GM12878 (cell line): ENCODE measurements at regions not wholly inside any gene's neighbourhood (a gene's known extent, or its start where the extent isn't known, plus 50 kb on each side); places are given as distances from the start of the nearest gene placed in this dataset.

ENCODE experiments used
- ATAC-seq: fragments of 200-7000 bp; cut with Tn5 transposase; 3 replicates; pipeline ENCODE4 v1.9.1; 2020; ENCODE audit warnings: mild to moderate bottlenecking, moderate library complexity
- BruUV-seq: library from RNA; stranded (reverse); fragments of 400-500 nt; replicated peaks from 2 replicates; lab custom pipeline; 2021; lab: Mats Ljungman, UMichigan
- CTCF ChIA-PET: fragments of 300-600 bp; sonication (Branson Sonifier 250); formaldehyde crosslinking; extraction: SDS; loops from one replicate; lab custom pipeline; 2021; ENCODE audit warnings: inconsistent platforms; lab: Yijun Ruan, JAX
- POLR2A ChIA-PET: fragments of 350-600 bp; formaldehyde crosslinking; extraction: SDS; loops from one replicate; lab custom pipeline; 2021; ENCODE audit warnings: inconsistent platforms; lab: Charles Lee
- RAD21 ChIA-PET: fragments of 300-600 bp; sonication (Branson Sonifier 250); formaldehyde crosslinking; loops from one replicate; lab custom pipeline; 2023; ENCODE audit warnings: antibody characterized with exemption; ENCODE audit not compliant: unreplicated experiment; lab: Charles Lee
- SMC1A ChIA-PET: fragments of 300-600 bp; sonication (Branson Sonifier 250); formaldehyde crosslinking; loops from one replicate; lab custom pipeline; 2023; ENCODE audit not compliant: unreplicated experiment, uncharacterized antibody; lab: Charles Lee
- DNase-seq: peaks from one replicate; pipeline ENCODE4 v3.0.0-alpha.2; 2011; ENCODE audit warnings: low read depth, low spot score
- FAIRE-seq: peaks from 3 replicates; lab custom pipeline; 2011; peaks lifted over from hg19 to GRCh38; lab: Jason Lieb, UNC
- H2AFZ ChIP-seq: 2 replicates; pipeline ENCODE4 v1.6.0; 2011; ENCODE audit warnings: low read depth, low read length, control low read depth; ENCODE audit not compliant: control insufficient read depth
- H3K27ac ChIP-seq: 2 replicates; pipeline ENCODE4 v1.5.1; 2011; ENCODE audit warnings: control low read depth; ENCODE audit not compliant: control insufficient read depth, insufficient read depth
- H3K27me3 ChIP-seq, 2 experiments: replicated peaks in 1 of 2; 2 replicates each; pipeline versions ENCODE4 v1.6.0 to v1.6.1; 2011; ENCODE audit warnings: low read length in 1 of 2; ENCODE audit not compliant: control insufficient read depth in 2 of 2, insufficient read depth in 2 of 2
- H3K36me3 ChIP-seq, 2 experiments: 2 replicates each; pipeline ENCODE4 v1.5.1; 2011; ENCODE audit warnings: low read length in 1 of 2; ENCODE audit not compliant: control insufficient read depth in 2 of 2, insufficient read depth in 2 of 2
- H3K4me1 ChIP-seq: 2 replicates; pipeline ENCODE4 v1.6.1; 2011; ENCODE audit warnings: mild to moderate bottlenecking, low read length, moderate library complexity, mixed read lengths; ENCODE audit not compliant: control insufficient read depth, insufficient read depth
- H3K4me2 ChIP-seq: 2 replicates; pipeline ENCODE4 v1.6.0; 2011; ENCODE audit warnings: control low read depth; ENCODE audit not compliant: control insufficient read depth, insufficient read depth
- H3K4me3 ChIP-seq: fragments of 200-600 bp; sonication (generic); 2 replicates; pipeline ENCODE4 v1.5.1; 2016
- H3K79me2 ChIP-seq: 2 replicates; pipeline ENCODE4 v1.6.0; 2011; ENCODE audit warnings: low read length; ENCODE audit not compliant: control insufficient read depth, insufficient read depth
- H3K9ac ChIP-seq: 2 replicates; pipeline ENCODE4 v1.8.0; 2011; ENCODE audit warnings: low read length, control low read depth, mixed read lengths; ENCODE audit not compliant: control insufficient read depth, insufficient read depth
- H3K9me3 ChIP-seq: replicated peaks from 3 replicates; pipeline ENCODE4 v1.5.1; 2011; ENCODE audit warnings: mild to moderate bottlenecking, low read length; ENCODE audit not compliant: control insufficient read depth, insufficient read depth
- H4K20me1 ChIP-seq: 2 replicates; pipeline ENCODE4 v1.6.0; 2011; ENCODE audit not compliant: control insufficient read depth, insufficient read depth
- CBX3 ChIP-seq: fragments of 200-600 bp; sonication (generic); IDR thresholded peaks from 2 replicates; pipeline ENCODE4 v1.6.1; 2016; ENCODE audit warnings: low read depth, borderline replicate concordance
- CHD4 ChIP-seq: fragments of 200-600 bp; sonication (generic); IDR thresholded peaks from 2 replicates; pipeline ENCODE4 v1.6.1; 2016; ENCODE audit warnings: mild to moderate bottlenecking
- FOXM1 ChIP-seq: IDR thresholded peaks from 2 replicates; pipeline ENCODE4 v1.6.1; 2012; ENCODE audit warnings: low read depth, mild to moderate bottlenecking, inconsistent platforms, low read length, moderate library complexity
- NBN ChIP-seq: fragments of 450-650 bp; IDR thresholded peaks from 2 replicates; pipeline ENCODE4 v1.6.1; 2016
- NFYA ChIP-seq: IDR thresholded peaks from 2 replicates; pipeline ENCODE4 v1.6.1; 2011; ENCODE audit warnings: low read depth, mild to moderate bottlenecking, low read length, improper control_type of control experiment, borderline replicate concordance
- NKRF ChIP-seq: fragments of 450-650 bp; conservative IDR thresholded peaks from 2 replicates; pipeline ENCODE4 v1.6.1; 2017; ENCODE audit warnings: mild to moderate bottlenecking, moderate library complexity
- PML ChIP-seq: IDR thresholded peaks from 2 replicates; pipeline ENCODE4 v1.6.1; 2012; ENCODE audit warnings: low read length, inconsistent platforms
- RBBP5 ChIP-seq: fragments of 200-600 bp; sonication (generic); conservative IDR thresholded peaks from 2 replicates; pipeline ENCODE4 v1.6.1; 2016
- SMARCA5 ChIP-seq: fragments of 450-650 bp; IDR thresholded peaks from 2 replicates; pipeline ENCODE4 v1.6.1; 2017; ENCODE audit warnings: mild to moderate bottlenecking
- ZZZ3 ChIP-seq: IDR thresholded peaks from 2 replicates; pipeline ENCODE4 v1.6.1; 2011; ENCODE audit warnings: low read depth; ENCODE audit not compliant: control insufficient read depth, insufficient read length
- WGBS: methylation state at CpG from one replicate; pipeline ENCODE4 v1.1.6; 2016; ENCODE audit warnings: low lambda C conversion rate; ENCODE audit not compliant: insufficient replicate concordance, insufficient coverage; ENCODE audit errors: missing lambda C conversion rate; 5-methylcytosine and 5-hydroxymethylcytosine counted together
- in situ Hi-C: fragments of 300-500 bp; cut with MboI; formaldehyde crosslinking; loops from 9 replicates; pipeline ENCODE4 v1.14.3; 2018; ENCODE audit warnings: mixed read lengths
- intact Hi-C: fragments of 100-400 bp; cut with micrococcal nuclease; formaldehyde crosslinking; loops from one replicate; pipeline ENCODE4 v1.14.2; 2022; ENCODE audit not compliant: unreplicated experiment
- TF ChIP-seq, protein P1 (sequence below): IDR thresholded peaks from 2 replicates; pipeline ENCODE4 v1.6.1; 2011; ENCODE audit warnings: low read depth, mild to moderate bottlenecking, low read length, moderate library complexity, borderline replicate concordance; ENCODE audit errors: extremely low read depth
- TF ChIP-seq, protein P2 (sequence below): IDR thresholded peaks from 2 replicates; pipeline ENCODE4 v1.6.1; 2012; ENCODE audit warnings: low read depth, low read length, improper control_type of control experiment
- TF ChIP-seq, protein P3 (sequence below): fragments of 450-650 bp; IDR thresholded peaks from 2 replicates; pipeline ENCODE4 v1.6.1; 2017; ENCODE audit warnings: antibody characterized with exemption, mild to moderate bottlenecking, moderate library complexity

DNA sequence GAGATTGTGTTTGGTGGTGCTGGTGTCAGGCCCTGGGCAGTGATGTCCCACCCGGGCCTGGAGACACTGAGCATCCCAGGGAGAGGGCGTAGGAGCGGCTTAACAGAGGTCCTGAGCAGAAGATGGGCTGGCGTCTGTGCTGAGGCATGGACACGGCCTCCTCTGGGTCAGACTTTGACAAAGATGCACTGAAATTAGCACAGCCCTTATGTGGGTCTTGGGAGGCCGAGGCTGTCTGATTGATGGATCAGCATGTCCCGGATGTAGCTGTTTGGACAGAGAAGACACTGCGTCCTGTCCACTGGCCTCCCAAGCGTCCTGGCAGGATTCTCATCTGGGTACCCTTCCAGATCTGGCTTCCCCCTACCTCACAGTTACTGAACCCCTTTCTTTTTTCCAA lies 159.4 kb downstream of the ANKRD30B start:
- POLR2A ChIA-PET: no interaction called here
- no peaks in the 10 kb centered on the region for H3K36me3 ChIP-seq
- no TSS peak for BruUV-seq
- RAD21 ChIA-PET: no interaction called here
- H3K79me2 ChIP-seq: no peaks in the 10 kb centered on the region
- DNase-seq: no peak
- H3K4me1 ChIP-seq: no peaks in the 10 kb centered on the region
- in situ Hi-C loops (no loop called here), intact Hi-C loops (no loop called here)
- no peak overlapping the region for H2AFZ ChIP-seq
- ATAC-seq: no peak
- CTCF ChIA-PET: no interaction called here
- no peaks in the 10 kb centered on the region for H3K9me3 ChIP-seq
- SMC1A ChIA-PET: no interaction called here
- no peak overlapping the region for H3K27ac ChIP-seq
- no peak overlapping the region for H3K9ac ChIP-seq
- H3K27me3 ChIP-seq: no peaks in the 10 kb centered on the region
- no peaks in the 10 kb centered on the region for H4K20me1 ChIP-seq
- TF ChIP-seq RBBP5: no peak
- TF ChIP-seq, protein P1, sequence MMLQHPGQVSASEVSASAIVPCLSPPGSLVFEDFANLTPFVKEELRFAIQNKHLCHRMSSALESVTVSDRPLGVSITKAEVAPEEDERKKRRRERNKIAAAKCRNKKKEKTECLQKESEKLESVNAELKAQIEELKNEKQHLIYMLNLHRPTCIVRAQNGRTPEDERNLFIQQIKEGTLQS: no peak
- TF ChIP-seq PML: no peak
- no peak for TF ChIP-seq CBX3
- TF ChIP-seq SMARCA5: no peak
- TF ChIP-seq, protein P2, sequence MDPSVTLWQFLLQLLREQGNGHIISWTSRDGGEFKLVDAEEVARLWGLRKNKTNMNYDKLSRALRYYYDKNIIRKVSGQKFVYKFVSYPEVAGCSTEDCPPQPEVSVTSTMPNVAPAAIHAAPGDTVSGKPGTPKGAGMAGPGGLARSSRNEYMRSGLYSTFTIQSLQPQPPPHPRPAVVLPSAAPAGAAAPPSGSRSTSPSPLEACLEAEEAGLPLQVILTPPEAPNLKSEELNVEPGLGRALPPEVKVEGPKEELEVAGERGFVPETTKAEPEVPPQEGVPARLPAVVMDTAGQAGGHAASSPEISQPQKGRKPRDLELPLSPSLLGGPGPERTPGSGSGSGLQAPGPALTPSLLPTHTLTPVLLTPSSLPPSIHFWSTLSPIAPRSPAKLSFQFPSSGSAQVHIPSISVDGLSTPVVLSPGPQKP: no peak
- TF ChIP-seq NKRF: no peak
- TF ChIP-seq, protein P3, sequence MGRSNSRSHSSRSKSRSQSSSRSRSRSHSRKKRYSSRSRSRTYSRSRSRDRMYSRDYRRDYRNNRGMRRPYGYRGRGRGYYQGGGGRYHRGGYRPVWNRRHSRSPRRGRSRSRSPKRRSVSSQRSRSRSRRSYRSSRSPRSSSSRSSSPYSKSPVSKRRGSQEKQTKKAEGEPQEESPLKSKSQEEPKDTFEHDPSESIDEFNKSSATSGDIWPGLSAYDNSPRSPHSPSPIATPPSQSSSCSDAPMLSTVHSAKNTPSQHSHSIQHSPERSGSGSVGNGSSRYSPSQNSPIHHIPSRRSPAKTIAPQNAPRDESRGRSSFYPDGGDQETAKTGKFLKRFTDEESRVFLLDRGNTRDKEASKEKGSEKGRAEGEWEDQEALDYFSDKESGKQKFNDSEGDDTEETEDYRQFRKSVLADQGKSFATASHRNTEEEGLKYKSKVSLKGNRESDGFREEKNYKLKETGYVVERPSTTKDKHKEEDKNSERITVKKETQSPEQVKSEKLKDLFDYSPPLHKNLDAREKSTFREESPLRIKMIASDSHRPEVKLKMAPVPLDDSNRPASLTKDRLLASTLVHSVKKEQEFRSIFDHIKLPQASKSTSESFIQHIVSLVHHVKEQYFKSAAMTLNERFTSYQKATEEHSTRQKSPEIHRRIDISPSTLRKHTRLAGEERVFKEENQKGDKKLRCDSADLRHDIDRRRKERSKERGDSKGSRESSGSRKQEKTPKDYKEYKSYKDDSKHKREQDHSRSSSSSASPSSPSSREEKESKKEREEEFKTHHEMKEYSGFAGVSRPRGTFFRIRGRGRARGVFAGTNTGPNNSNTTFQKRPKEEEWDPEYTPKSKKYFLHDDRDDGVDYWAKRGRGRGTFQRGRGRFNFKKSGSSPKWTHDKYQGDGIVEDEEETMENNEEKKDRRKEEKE: no peak
- TF ChIP-seq ZZZ3: no peak
- no peak for TF ChIP-seq NBN
- TF ChIP-seq FOXM1: no peak
- TF ChIP-seq NFYA: no peak
- TF ChIP-seq CHD4: no peak
- no peak for FAIRE-seq
- WGBS: 18% methylated on average over 9 of the region's 9 CpGs
- no peak overlapping the region for H3K4me2 ChIP-seq
- H3K4me3 ChIP-seq: no peak overlapping the region
